IMR-90 (cell line): ENCODE measurements at regions not wholly inside any gene's neighbourhood (a gene's known extent, or its start where the extent isn't known, plus 50 kb on each side); places are given as distances from the start of the nearest gene placed in this dataset.

Experiments used
- ATAC-seq: fragments of 200-7000 bp; cut with Tn5 transposase; 2 replicates; pipeline ENCODE4 v1.9.1; 2020; ENCODE audit warnings: low read depth, mild to moderate bottlenecking, moderate library complexity
- BruUV-seq: library from RNA; stranded (reverse); fragments of 400-500 nt; replicated peaks from 2 replicates; lab custom pipeline; 2021; lab: Mats Ljungman, UMichigan
- CTCF ChIA-PET: fragments of 300-600 bp; formaldehyde crosslinking; extraction: SDS; loops from one replicate; lab custom pipeline; 2021; ENCODE audit warnings: antibody characterized with exemption; lab: Yijun Ruan, JAX
- POLR2A ChIA-PET: fragments of 300-600 bp; sonication (Branson Sonifier 250); formaldehyde crosslinking; loops from one replicate; lab custom pipeline; 2022; ENCODE audit warnings: antibody characterized with exemption; ENCODE audit not compliant: unreplicated experiment; lab: Charles Lee
- DNase-seq: peaks from one replicate; pipeline ENCODE4 v3.0.0; 2013
- H2AFZ ChIP-seq: replicated peaks from 2 replicates; pipeline ENCODE3; 2013; ENCODE audit warnings: low read length, mild to moderate bottlenecking; ENCODE audit not compliant: poor library complexity
- H2AK5ac ChIP-seq: 2 replicates; pipeline ENCODE4 v1.6.1; 2013; ENCODE audit warnings: low read depth, low read length, inconsistent platforms
- H2AK9ac ChIP-seq: replicated peaks from 2 replicates; pipeline ENCODE3; 2013; ENCODE audit warnings: mild to moderate bottlenecking, low read depth, low read length, moderate library complexity; ENCODE audit not compliant: poor library complexity
- H2BK120ac ChIP-seq: 2 replicates; pipeline ENCODE4 v1.6.1; 2013; ENCODE audit warnings: low read depth, low read length, inconsistent platforms
- H2BK15ac ChIP-seq: 3 replicates; pipeline ENCODE4 v1.6.1; 2013; ENCODE audit warnings: low read depth, low read length, inconsistent platforms
- H2BK20ac ChIP-seq: 2 replicates; pipeline ENCODE4 v1.6.1; 2013; ENCODE audit warnings: low read depth, mild to moderate bottlenecking, inconsistent platforms, low read length, moderate library complexity
- H2BK5ac ChIP-seq: 2 replicates; pipeline ENCODE4 v1.6.1; 2013; ENCODE audit warnings: mild to moderate bottlenecking, low read depth, low read length, inconsistent platforms; ENCODE audit not compliant: poor library complexity, severe bottlenecking
- H3K14ac ChIP-seq: replicated peaks from 2 replicates; pipeline ENCODE4 v1.6.1; 2013; ENCODE audit warnings: low read depth, low read length, inconsistent platforms
- H3K18ac ChIP-seq: 2 replicates; pipeline ENCODE4 v1.6.1; 2013; ENCODE audit warnings: low read depth, low read length, control low read depth
- H3K23ac ChIP-seq: 2 replicates; pipeline ENCODE4 v1.6.1; 2013; ENCODE audit warnings: low read depth, low read length, inconsistent platforms
- H3K27ac ChIP-seq: 2 replicates; pipeline ENCODE4 v1.5.1; 2013; ENCODE audit warnings: mild to moderate bottlenecking, control low read depth, low read length; ENCODE audit not compliant: insufficient read depth
- H3K27me3 ChIP-seq: 2 replicates; pipeline ENCODE4 v1.6.1; 2013; ENCODE audit warnings: low read length; ENCODE audit not compliant: control insufficient read depth, insufficient read depth
- H3K36me3 ChIP-seq: 2 replicates; pipeline ENCODE4 v1.6.1; 2013; ENCODE audit warnings: low read length, mixed read lengths; ENCODE audit not compliant: control insufficient read depth, insufficient read depth
- H3K4ac ChIP-seq: 2 replicates; pipeline ENCODE4 v1.6.1; 2013; ENCODE audit warnings: low read depth, low read length, inconsistent platforms
- H3K4me1 ChIP-seq: 2 replicates; pipeline ENCODE4 v1.6.1; 2013; ENCODE audit warnings: low read length, mixed read lengths; ENCODE audit not compliant: control insufficient read depth, insufficient read depth
- H3K4me2 ChIP-seq: 2 replicates; pipeline ENCODE4 v1.6.1; 2013; ENCODE audit warnings: low read depth, mild to moderate bottlenecking, control low read depth, low read length, moderate library complexity
- H3K4me3 ChIP-seq: 2 replicates; pipeline ENCODE4 v1.5.1; 2013; ENCODE audit warnings: low read depth, mild to moderate bottlenecking, control low read depth, low read length, moderate library complexity; ENCODE audit not compliant: insufficient read depth
- H3K56ac ChIP-seq: 2 replicates; pipeline ENCODE4 v1.6.1; 2013; ENCODE audit warnings: low read length, inconsistent platforms; ENCODE audit not compliant: insufficient read depth; ENCODE audit errors: extremely low read depth
- H3K79me1 ChIP-seq, 2 experiments: 2 replicates each; pipeline ENCODE4 v1.6.1; 2013; ENCODE audit warnings: low read length in 2 of 2, inconsistent platforms in 1 of 2, low read depth in 1 of 2
- H3K9ac ChIP-seq: 2 replicates; pipeline ENCODE4 v1.6.1; 2013; ENCODE audit warnings: low read depth, low read length, control low read depth
- H3K9me1 ChIP-seq: 2 replicates; pipeline ENCODE4 v1.6.1; 2013; ENCODE audit warnings: low read length, inconsistent platforms; ENCODE audit not compliant: insufficient read depth
- H3K9me3 ChIP-seq: 2 replicates; pipeline ENCODE4 v1.6.1; 2013; ENCODE audit warnings: low read length; ENCODE audit not compliant: control insufficient read depth, insufficient read depth
- H4K20me1 ChIP-seq: 2 replicates; pipeline ENCODE4 v1.6.1; 2013; ENCODE audit warnings: low read length, inconsistent platforms; ENCODE audit not compliant: insufficient read depth
- H4K5ac ChIP-seq: 2 replicates; pipeline ENCODE4 v1.6.1; 2013; ENCODE audit warnings: mild to moderate bottlenecking, low read depth, low read length, control low read depth
- H4K8ac ChIP-seq, 2 experiments: 2 replicates each; pipeline ENCODE4 v1.6.1; 2013; ENCODE audit warnings: low read depth in 2 of 2, low read length in 2 of 2, control low read depth in 1 of 2, inconsistent platforms in 1 of 2
- H4K91ac ChIP-seq: 2 replicates; pipeline ENCODE4 v1.6.1; 2013; ENCODE audit warnings: low read depth, low read length, inconsistent platforms; ENCODE audit not compliant: insufficient read depth
- BHLHE40 ChIP-seq: fragments of 150-350 bp; IDR thresholded peaks from 2 replicates; pipeline ENCODE4 v1.6.1; 2016; ENCODE audit warnings: mild to moderate bottlenecking, low read depth, low read length
- FOS ChIP-seq: fragments of 150-350 bp; IDR thresholded peaks from 2 replicates; pipeline ENCODE4 v1.6.1; 2016; ENCODE audit warnings: low read depth, low read length
- WGBS, 2 experiments: methylation state at CpG; one replicate each; pipeline versions ENCODE4 v1.1.5 to v1.1.7; 2013; ENCODE audit warnings: missing lambda C conversion rate in 2 of 2; ENCODE audit not compliant: insufficient read length in 1 of 2; ENCODE audit errors: extremely low coverage in 2 of 2; 5-methylcytosine and 5-hydroxymethylcytosine counted together
- dilution Hi-C: fragments of 300-500 bp; cut with HindIII; formaldehyde crosslinking; loops from one replicate; pipeline ENCODE4 v1.14.3; 2018; ENCODE audit warnings: low sequenced_read_pairs; ENCODE audit not compliant: unreplicated experiment
- in situ Hi-C: fragments of 300-500 bp; cut with MboI; formaldehyde crosslinking; loops from 3 replicates; pipeline ENCODE4 v1.14.3; 2019; ENCODE audit warnings: low sequenced_read_pairs, inconsistent platforms, mixed read lengths
- intact Hi-C: fragments of 100-400 bp; cut with micrococcal nuclease; formaldehyde crosslinking; loops from 2 replicates; pipeline ENCODE4 v1.10.0; 2022

DNA sequence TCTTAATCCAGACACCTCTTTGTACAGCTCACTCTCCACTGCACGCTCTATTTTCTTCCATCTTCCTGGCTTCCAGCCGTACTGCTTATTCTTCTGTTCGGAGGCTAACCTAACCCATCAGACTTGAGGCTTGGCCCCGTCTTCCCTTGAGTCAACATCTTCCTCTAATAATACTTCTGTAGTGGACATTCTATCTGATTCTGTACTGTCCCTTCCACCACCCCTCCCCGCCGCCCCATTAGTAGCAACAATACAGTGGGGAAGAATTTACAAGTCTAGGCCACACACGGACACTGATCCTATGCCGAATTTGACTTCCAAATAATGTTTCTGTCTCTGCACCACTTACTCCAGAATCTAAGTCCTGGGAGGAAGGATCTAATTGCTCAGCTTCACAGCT is 86.0 kb upstream of the TNRC6A start:
- Histone ChIP-seq H3K27ac (no peak overlapping the region), H3K79me1 (no peaks in the 10 kb centered on the region), H2BK5ac (peak overlapping the region; percentile 17), H3K4ac (peak overlapping the region; percentile 95), H3K4me1 (peaks cover 4% of the 10 kb centered on the region), H2BK20ac (peak overlapping the region; percentile 93), H3K23ac (peak overlapping the region; percentile 84; the same call in 1 of the 2 replicates), H3K27me3 (no peaks in the 10 kb centered on the region), H4K91ac (peak overlapping the region; percentile 65), H3K9me3 (no peaks in the 10 kb centered on the region), H4K20me1 (no peaks in the 10 kb centered on the region), H4K5ac (peak overlapping the region; percentile 53; the same call in 1 of the 2 replicates), H2AFZ (no peak overlapping the region), H4K8ac (peak overlapping the region; percentile 37 to 42; a peak in 2 of 4 replicates), H3K18ac (peak overlapping the region; percentile 95), H2BK15ac (peak overlapping the region; percentile 99), H2AK9ac (no peak overlapping the region), H3K36me3 (no peaks in the 10 kb centered on the region), H2AK5ac (peak overlapping the region; percentile 85), H3K4me3 (no peak overlapping the region), H3K14ac (peak overlapping the region; percentile 78), H3K56ac (no peak overlapping the region; the same call in 1 of the 2 replicates), H3K4me2 (no peak overlapping the region), H2BK120ac (peak overlapping the region; percentile 91), H3K9ac (no peak overlapping the region), H3K9me1 (no peaks in the 10 kb centered on the region)
- DNase-seq (no peak), ATAC-seq (no peak)
- ChIA-PET CTCF (interaction anchor here (0.5 to 0.6 kb wide), 2 partner anchors 45 to 158 kb away, joined by 3 read pairs; no protein-coding TSS in a partner anchor), POLR2A (no interaction called here)
- TF ChIP-seq FOS (no peak), BHLHE40 (no peak)
- dilution Hi-C loops (no loop called here), in situ Hi-C loops (no loop called here), intact Hi-C loops (no loop called here)
- BruUV-seq, result no TSS peak
- 100% methylated on average over 1 of the region's 8 CpGs; no CpG with 5 or more reads in 1 of the 2 experiments for WGBS, 2 experiments
